ENCODE measurements at regions not wholly inside any gene's neighbourhood (a gene's known extent, or its start where the extent isn't known, plus 50 kb on each side); places are given as distances from the start of the nearest gene placed in this dataset.

- Histone ChIP-seq H3K36me3 (ENCODE audit: insufficient read depth, low read length) (no peaks in the 10 kb centered on the region), H3K4me3 (ENCODE audit: low read depth, low read length, poor library complexity, severe bottlenecking) (no peak overlapping the region), H3K4me2 (ENCODE audit: low read length) (no peak overlapping the region), H3K9me3 (ENCODE audit: low read length) (no peaks in the 10 kb centered on the region), H3K27ac (ENCODE audit: low read depth, low read length, poor library complexity, severe bottlenecking) (no peak overlapping the region), H3K4me1 (ENCODE audit: insufficient read depth, low read length, poor library complexity, severe bottlenecking) (no peaks in the 10 kb centered on the region), H4K20me1 (ENCODE audit: insufficient read depth, low read length) (no peaks in the 10 kb centered on the region), H3K79me2 (ENCODE audit: insufficient read depth, low read depth, low read length) (no peaks in the 10 kb centered on the region), H2AFZ (ENCODE audit: low read length) (no peak overlapping the region), H3K9me2 (ENCODE audit: insufficient read depth, low read length) (no peaks in the 10 kb centered on the region)
- ChIA-PET POLR2A (no interaction called here), CTCF (ENCODE audit: unreplicated experiment) (no interaction called here)
- intact Hi-C loops (cut with micrococcal nuclease; ENCODE audit: unreplicated experiment), result no loop called here
- no TSS peak for BruUV-seq (replicated peaks)
- DNase-seq (ENCODE audit: low spot score), result no peak
- TF ChIP-seq CTCF (conservative IDR thresholded peaks at IDR 0.05; ENCODE audit: low read length) (no peak), EZH2phosphoT487 (IDR thresholded peaks at IDR 0.05; ENCODE audit: borderline replicate concordance, low read depth, low read length) (no peak)
Observed at GRCh38 chr12:25824734-25825133, 133.7 kb upstream of the RASSF8 start.

GRCh38 chr12:25825446-25825845 lies 133.0 kb upstream of the RASSF8 start:
- Histone ChIP-seq H3K4me3 (ENCODE audit: low read depth, low read length, poor library complexity, severe bottlenecking) (no peak overlapping the region), H3K27ac (ENCODE audit: low read depth, low read length, poor library complexity, severe bottlenecking) (no peak overlapping the region), H3K9me3 (ENCODE audit: low read length) (no peaks in the 10 kb centered on the region), H3K9me2 (ENCODE audit: insufficient read depth, low read length) (no peaks in the 10 kb centered on the region), H2AFZ (ENCODE audit: low read length) (no peak overlapping the region), H3K36me3 (ENCODE audit: insufficient read depth, low read length) (no peaks in the 10 kb centered on the region), H3K4me1 (ENCODE audit: insufficient read depth, low read length, poor library complexity, severe bottlenecking) (no peaks in the 10 kb centered on the region), H4K20me1 (ENCODE audit: insufficient read depth, low read length) (no peaks in the 10 kb centered on the region), H3K4me2 (ENCODE audit: low read length) (no peak overlapping the region), H3K79me2 (ENCODE audit: insufficient read depth, low read depth, low read length) (no peaks in the 10 kb centered on the region)
- ChIA-PET POLR2A (no interaction called here), CTCF (ENCODE audit: unreplicated experiment) (no interaction called here)
- no TSS peak for BruUV-seq (replicated peaks)
- intact Hi-C loops (cut with micrococcal nuclease; ENCODE audit: unreplicated experiment), result no loop called here
- DNase-seq (ENCODE audit: low spot score), result no peak
- no peak for TF ChIP-seq CTCF (conservative IDR thresholded peaks at IDR 0.05; ENCODE audit: low read length)
- TF ChIP-seq EZH2phosphoT487 (IDR thresholded peaks at IDR 0.05; ENCODE audit: borderline replicate concordance, low read depth, low read length), result no peak

- TF ChIP-seq EZH2phosphoT487 (IDR thresholded peaks at IDR 0.05; ENCODE audit: borderline replicate concordance, low read depth, low read length) (no peak), CTCF (conservative IDR thresholded peaks at IDR 0.05; ENCODE audit: low read length) (no peak)
- ChIA-PET POLR2A (interaction anchor here (0.7 kb wide), 1 partner anchor 1354 kb away, joined by 3 read pairs; no protein-coding TSS in a partner anchor), CTCF (ENCODE audit: unreplicated experiment) (no interaction called here)
- Histone ChIP-seq H2AFZ (ENCODE audit: low read length) (no peak overlapping the region), H3K9me2 (ENCODE audit: insufficient read depth, low read length) (no peaks in the 10 kb centered on the region), H3K36me3 (ENCODE audit: insufficient read depth, low read length) (no peaks in the 10 kb centered on the region), H3K4me3 (ENCODE audit: low read depth, low read length, poor library complexity, severe bottlenecking) (no peak overlapping the region), H3K27ac (ENCODE audit: low read depth, low read length, poor library complexity, severe bottlenecking) (no peak overlapping the region), H3K4me1 (ENCODE audit: insufficient read depth, low read length, poor library complexity, severe bottlenecking) (no peaks in the 10 kb centered on the region), H3K4me2 (ENCODE audit: low read length) (no peak overlapping the region), H3K9me3 (ENCODE audit: low read length) (no peaks in the 10 kb centered on the region), H4K20me1 (ENCODE audit: insufficient read depth, low read length) (no peaks in the 10 kb centered on the region), H3K79me2 (ENCODE audit: insufficient read depth, low read depth, low read length) (no peaks in the 10 kb centered on the region)
- intact Hi-C loops (cut with micrococcal nuclease; ENCODE audit: unreplicated experiment), result no loop called here
- DNase-seq (ENCODE audit: low spot score), result no peak
- no TSS peak for BruUV-seq (replicated peaks)
Observed at GRCh38 chr12:25827141-25827540, 131.3 kb upstream of the RASSF8 start.
